ENCODE measurements at regions not wholly inside any gene's neighbourhood (a gene's known extent, or its start where the extent isn't known, plus 50 kb on each side); places are given as distances from the start of the nearest gene placed in this dataset.
A peak's percentile ranks its signal among the peaks of the same experiment; 100 is the strongest.
"Not testable (repeated sequence)": the region's sequence is repeated elsewhere in the genome, so short reads cannot be mapped to it uniquely, and the experiment has no call there.

- no peak for DNase-seq (ENCODE audit: low read depth)
Observed at GRCh38 chr15:38002883-38003477, 68.5 kb downstream of the TMCO5A start.

DNA sequence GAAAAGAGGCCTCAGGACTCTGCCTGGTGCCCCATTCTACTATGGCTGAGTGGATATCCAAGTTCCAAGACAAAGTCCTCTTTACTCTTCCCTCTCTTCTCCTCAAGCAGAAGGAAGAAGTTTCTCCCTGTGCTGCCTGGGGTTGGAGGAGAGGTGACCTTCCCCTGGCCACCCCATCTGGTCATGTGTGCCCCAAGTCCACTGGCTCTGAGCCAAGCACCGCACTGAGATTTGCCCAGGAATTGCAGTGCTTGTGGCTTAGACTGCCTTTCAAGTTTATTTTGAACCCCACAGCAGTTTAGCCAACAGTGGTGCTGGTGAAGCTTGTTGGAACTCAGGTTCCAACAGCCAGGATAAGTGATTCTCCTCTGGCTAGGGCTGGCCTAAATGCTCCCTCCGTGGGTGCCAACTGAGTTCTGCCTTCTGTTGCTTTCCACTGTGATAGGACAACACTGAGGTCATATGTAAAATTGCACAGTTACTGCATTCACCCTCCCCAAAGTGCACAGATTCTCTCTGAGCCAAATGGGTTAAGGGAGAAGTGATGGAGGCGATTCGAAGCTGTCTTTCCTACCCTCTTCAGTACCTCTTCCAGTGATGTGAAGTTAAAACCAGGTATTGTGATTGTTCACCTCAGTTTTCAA is 69.9 kb downstream of the TMCO5A start:
- DNase-seq (ENCODE audit: low read depth): no peak

DNA sequence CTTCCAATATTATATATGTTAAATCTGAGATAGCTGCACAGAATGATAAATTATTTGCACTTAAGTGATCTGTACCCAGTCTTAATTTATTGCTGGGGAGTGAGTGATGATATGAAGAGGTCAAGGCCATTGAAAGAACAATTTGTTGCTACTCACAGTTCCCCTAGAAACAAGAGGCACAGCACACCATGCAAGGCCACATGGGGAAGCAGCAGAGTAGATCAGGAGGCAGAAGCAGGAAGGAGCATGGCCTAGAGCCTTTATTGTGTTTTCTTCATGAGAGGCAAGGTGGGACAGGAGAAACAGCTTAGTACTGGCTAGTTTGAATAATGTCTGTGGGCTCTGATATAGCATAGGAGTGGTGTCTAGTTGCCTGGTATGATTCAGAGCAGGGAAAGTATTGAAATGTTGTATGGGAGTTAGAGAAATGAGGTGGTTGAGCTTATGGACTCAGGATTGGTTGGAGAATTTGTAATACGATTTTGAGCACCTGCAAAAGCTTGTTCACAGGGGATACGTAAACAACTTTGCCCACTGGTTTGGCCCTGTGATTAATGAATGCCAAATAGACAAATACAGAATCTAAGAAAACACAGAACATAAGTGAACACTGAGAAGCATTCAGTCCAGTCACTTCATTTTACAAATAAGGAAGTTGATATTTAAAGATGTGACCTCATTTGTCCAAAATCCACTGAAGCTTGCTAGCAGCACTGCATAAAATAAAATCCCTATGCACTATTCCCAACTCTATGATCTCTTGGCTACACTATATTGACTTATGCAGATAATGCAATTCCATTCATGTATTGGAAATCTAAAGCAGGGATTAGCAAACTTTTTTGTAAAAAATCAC is 71.7 kb downstream of the TMCO5A start:
- no peak for DNase-seq (ENCODE audit: low read depth)

DNA sequence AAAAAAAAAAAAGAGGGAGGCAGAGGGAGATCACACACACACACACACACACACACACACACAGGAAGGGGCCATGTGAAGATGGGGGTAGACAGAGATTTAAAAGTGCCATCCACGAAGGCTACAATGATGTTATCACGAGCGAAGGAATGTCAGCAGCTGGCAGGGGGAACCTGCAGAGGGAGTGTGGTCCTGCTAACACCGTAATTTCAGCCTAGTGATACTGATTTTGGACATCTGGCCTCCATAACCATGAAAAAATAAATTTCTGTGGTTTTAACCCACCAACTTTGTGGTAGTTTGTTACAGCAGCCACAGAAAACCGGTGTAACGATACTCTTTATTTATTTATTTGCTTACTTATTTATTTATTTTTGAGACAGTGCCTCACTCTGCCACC is 76.0 kb downstream of the TMCO5A start:
- no peak for DNase-seq (ENCODE audit: low read depth)

DNA sequence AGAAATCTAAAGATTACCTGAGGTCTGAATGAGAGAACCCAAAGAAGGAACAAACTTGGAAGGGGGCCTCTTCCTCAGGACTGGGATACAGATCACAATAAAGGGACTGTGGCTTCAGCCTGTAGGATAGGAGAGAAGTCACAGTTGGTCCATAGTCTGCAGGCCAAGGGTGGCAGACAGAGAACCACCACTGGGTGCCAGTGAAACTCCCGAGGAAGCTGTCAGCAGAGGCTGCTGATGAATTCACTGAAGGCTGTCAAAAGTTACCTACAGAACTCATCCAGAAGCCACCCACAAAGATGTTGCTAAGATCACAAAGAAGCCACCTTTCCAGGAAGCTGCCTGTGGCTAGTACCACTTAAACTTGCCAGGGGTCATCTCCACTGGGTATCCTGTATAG is 78.5 kb downstream of the TMCO5A start:
- DNase-seq (ENCODE audit: low read depth): no peak

GRCh38 chr15:38017721-38018120 is 83.3 kb downstream of the TMCO5A start:
- peak; percentile 33 for DNase-seq (ENCODE audit: low read depth)

DNA sequence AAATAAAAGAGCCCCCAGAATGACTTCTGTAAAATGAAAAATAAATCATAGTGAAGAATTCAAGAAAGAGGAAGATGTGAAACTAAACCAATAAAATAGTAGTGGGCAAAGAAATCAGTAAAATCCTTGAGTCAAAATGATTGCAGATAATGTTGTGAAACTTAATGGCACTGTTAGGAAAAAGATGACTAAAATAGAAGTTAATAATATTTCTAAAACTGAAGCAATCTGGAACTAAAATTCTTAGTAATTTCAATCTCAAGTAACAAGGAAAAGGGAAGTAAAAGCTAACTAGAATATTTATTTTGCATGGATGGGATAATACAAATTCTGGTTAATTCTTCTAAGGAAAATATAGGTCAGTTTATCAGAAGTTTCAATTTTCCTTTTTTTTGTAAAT is 84.6 kb downstream of the TMCO5A start:
- DNase-seq (ENCODE audit: low read depth): no peak

DNA sequence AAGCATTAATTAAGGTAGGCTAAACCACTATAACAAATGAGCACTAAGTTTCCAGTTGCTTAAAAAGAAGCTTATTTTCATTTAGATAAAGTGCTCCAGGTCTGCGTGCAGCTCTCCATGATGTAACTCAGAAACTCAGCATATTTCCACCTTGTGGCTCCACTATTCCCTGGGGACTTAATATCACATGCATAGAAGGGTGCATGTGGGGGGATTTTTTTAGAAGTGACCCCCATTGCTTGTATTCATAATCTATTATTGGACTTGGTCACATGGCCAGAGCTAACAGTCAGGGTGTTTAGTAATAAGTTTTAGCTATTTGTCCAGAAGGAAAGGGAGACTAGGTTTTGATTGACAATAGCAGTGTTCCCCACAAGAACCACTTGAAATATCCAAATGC is 86.8 kb downstream of the TMCO5A start:
- DNase-seq (ENCODE audit: low read depth): no peak

DNA sequence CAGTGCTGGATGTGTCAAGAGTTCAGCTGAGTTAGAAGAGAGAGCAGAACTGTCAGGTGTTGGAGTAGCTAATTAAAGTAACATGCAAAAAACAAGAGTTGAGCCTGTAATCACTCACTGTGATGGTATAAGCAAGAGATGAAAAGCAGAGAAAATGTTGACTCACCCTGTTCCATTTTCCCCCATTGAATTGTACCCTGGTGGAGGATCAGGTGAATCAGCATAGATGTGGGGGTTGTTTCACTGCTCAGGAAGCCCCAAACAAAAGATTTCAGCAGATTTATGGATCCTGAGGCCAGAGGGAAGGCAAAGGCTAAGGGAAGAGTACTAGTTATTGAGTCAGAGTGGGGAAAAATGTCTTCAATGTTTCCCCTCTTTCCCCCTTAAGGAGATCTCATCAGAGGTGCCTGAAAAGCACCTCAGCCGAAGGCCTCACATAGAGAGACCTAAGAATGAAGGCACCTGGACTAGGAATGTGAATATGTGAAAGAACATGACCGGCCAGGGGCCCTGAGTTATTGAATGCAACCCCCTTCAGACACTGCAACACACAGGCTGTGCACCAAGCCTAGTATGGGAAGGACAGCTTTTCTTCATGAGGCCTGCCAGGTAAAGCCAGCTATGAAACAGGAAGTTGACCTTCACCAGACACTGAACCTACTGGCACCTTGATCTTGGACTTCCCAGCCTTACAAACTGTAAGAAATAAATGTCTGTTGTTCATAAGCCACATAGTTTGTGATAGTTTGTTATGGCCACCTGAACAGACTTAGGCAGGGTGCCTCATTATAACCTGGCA is 90.1 kb downstream of the TMCO5A start:
- no peak for DNase-seq (ENCODE audit: low read depth)

DNA sequence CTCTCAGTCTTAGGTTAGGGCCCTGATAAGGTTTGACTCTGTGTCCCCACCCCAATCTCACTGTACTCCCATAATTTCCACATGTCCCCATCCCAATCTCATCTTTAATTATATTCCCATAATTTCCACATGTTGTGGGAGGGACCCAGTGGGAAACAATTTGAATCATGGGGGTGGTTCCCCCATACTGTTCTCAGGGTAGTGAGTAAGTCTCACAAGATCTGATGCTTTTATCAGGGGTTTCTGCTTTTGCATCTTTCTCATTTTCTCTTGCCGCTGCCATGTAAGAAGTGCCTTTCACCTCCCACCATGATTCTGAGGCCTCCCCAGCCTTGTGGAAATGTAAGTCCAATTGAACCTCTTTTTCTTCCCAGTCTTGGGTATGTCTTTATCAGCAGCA is 91.2 kb downstream of the TMCO5A start:
- DNase-seq (ENCODE audit: low read depth): not testable (repeated sequence)

- no peak for DNase-seq (ENCODE audit: low read depth)
Observed at GRCh38 chr15:38028869-38029268, 94.4 kb downstream of the TMCO5A start.

DNA sequence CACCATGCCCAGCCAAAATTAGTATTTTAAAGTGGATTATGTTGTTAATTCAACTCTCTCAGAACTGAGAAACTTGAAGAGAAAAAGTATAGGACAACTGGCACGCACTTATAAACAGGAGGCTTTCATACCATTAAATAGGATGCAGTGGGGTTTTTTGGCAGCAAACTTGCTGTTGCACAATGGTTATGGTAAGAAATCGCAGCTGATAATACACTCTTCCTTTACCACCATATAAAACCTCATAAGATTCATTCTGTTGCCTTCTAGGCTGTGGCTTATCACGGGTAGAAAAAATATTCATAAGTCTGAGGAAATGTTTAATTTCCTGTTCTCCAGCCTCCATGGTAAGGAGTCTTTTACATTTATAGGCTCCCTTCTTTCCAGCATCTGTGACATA is 95.3 kb downstream of the TMCO5A start:
- no peak for DNase-seq (ENCODE audit: low read depth)

- no peak for DNase-seq (ENCODE audit: low read depth)
Observed at GRCh38 chr15:38030609-38031008, 96.2 kb downstream of the TMCO5A start.

GRCh38 chr15:38035701-38036100 is 101.3 kb downstream of the TMCO5A start:
- DNase-seq (ENCODE audit: low read depth): no peak

DNA sequence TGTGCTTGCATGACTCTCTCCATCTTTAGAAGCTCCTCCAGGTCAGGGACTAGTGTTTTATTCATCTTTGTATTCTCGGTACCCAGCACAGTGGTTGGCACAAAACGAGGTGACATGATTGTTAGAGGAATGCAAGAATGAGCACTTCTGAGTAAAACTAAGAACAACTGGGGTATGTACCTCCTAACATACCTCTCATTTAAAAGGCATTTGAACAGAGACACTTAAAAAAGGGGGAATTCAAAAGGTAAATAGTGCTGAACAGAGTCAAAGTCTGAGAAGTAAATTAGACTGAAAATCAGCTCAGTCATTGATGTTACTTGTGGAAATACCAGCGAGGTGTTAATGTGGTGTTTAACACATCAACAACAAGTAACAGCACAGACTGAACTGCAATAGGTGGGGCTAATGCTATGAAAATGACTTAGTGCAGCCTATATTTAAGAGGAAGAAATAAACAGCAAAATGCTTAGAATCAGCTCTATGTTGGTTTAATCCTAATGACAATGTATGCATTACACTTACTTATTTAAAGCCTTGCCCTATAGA is 102.4 kb downstream of the TMCO5A start:
- DNase-seq (ENCODE audit: low read depth): no peak

DNA sequence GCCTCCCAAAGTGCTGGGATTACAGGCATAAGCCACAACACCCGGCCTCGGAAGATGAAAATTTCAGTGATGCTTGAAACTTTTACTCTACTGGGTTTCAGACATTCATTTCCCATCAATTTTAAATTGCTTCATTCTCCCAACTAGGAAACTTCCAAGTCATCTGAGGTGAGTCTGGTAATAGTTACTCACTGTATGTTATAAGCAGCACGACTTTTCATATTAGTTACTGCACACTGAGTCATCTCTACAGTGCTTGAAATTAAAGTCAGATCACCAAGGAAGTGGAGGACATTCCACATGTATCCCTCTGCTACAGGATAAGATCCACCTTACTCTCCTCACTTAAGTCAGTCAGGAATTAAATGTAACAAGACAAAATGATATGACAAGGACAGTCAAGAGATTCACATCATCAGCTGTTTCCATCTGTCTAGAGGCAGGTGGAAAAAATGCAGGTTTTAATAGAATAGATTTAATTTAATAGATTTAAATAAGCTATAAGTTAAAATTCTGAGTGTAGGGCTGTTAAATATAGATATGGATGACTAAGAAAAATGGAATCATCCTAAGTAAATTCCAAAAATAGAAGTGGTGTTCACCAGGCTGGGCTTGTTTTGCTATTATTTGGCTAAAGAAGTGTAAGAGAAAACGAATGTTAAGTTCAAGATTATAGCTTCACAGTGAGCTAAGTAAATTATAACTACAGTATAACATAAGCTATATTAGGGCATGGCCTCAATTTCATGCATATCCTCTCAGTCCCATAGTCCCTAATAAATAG is 104.4 kb downstream of the TMCO5A start:
- no peak for DNase-seq (ENCODE audit: low read depth)

DNA sequence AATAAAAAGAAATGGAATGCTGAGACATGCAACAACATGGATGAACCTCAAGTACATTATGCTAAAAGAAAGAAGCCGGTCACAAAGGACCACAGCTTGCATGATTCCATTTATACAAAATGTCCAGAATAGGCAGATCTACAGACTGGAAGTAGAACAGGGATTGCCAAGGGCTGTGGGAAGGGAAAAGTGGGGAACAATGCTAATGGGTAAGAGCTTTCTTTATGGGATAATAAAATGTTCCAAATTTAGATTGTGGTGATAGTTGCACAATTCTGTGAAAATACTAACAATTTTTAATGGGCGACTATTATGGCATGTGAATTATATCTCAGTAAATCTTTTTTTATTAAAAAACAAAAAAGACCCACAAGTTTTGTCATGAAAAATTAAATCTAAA is 106.2 kb downstream of the TMCO5A start:
- DNase-seq (ENCODE audit: low read depth): no peak

GRCh38 chr15:38041576-38041975 is 107.1 kb downstream of the TMCO5A start:
- no peak for DNase-seq (ENCODE audit: low read depth)

DNA sequence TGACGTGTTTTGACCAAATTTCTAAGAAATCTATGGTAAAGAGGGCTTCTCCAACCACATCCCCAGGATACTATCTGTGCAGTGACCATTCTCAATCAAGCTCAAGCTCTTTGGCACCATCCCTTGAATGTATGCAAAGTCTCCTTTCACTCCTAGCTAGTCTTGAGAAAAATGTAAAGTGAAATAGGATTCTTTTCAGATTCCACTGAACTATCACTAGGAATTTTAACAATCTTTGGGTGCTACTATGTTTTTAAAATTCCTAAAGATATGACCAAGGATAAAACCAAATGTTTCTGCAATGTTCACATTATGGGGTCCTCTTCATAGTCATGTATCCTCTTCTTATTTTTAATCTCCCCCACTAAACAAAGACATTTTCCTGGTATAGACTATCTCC is 107.8 kb downstream of the TMCO5A start:
- DNase-seq (ENCODE audit: low read depth): no peak

DNA sequence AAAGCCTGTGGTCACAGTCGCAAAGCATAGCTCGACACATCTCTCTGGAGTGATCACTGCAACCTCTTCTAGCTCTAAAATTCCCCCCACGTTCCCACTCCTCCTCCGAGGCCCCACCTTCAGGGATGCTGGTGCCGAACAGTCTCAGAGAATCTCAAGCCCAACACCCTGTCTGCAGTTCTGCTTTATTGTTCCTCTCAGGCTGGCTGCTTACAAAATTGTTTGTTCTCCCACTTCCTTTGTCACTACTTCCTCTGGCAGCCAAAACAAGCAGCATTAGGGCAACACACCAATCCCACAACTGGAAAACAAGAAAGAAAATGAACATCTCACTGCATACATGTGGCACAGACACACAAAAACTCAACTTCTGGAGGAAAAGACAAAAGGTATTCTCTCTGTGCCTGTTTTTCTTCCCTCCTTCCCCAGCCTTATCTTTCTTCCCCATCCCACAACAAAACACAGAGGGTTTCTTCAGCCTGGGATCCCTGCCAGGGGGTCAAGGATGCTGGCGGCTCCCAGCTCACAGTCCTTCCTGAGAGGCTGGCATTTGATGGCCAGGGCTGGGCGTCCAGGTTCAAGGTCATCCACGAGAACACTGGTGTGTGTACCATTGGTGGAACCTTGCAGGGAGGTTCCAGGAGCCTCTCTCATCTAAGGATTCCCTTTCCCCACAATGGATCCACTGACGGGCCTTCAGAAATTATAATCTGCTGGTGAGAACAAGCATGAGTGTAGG is 108.4 kb downstream of the TMCO5A start:
- no peak for DNase-seq (ENCODE audit: low read depth)
